ENCODE measurements at regions not wholly inside any gene's neighbourhood (a gene's known extent, or its start where the extent isn't known, plus 50 kb on each side); places are given as distances from the start of the nearest gene placed in this dataset.

GRCh38 chr21:16642353-16642752 lies 870.5 kb upstream of the CXADR start:
- no peak overlapping the region for H3K4me3 Mint-ChIP-seq
- DNase-seq, result no peak
- TF ChIP-seq, protein P1, sequence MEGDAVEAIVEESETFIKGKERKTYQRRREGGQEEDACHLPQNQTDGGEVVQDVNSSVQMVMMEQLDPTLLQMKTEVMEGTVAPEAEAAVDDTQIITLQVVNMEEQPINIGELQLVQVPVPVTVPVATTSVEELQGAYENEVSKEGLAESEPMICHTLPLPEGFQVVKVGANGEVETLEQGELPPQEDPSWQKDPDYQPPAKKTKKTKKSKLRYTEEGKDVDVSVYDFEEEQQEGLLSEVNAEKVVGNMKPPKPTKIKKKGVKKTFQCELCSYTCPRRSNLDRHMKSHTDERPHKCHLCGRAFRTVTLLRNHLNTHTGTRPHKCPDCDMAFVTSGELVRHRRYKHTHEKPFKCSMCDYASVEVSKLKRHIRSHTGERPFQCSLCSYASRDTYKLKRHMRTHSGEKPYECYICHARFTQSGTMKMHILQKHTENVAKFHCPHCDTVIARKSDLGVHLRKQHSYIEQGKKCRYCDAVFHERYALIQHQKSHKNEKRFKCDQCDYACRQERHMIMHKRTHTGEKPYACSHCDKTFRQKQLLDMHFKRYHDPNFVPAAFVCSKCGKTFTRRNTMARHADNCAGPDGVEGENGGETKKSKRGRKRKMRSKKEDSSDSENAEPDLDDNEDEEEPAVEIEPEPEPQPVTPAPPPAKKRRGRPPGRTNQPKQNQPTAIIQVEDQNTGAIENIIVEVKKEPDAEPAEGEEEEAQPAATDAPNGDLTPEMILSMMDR (IDR thresholded peaks at IDR 0.05), result no peak
- no peak overlapping the region for H3K27ac Mint-ChIP-seq
- no peaks in the 10 kb centered on the region for H3K36me3 Mint-ChIP-seq (ENCODE audit: low read depth)
- no peaks in the 10 kb centered on the region for H3K4me1 Mint-ChIP-seq (ENCODE audit: low read depth)
- no peaks in the 10 kb centered on the region for H3K9me3 Mint-ChIP-seq
- H3K27me3 Mint-ChIP-seq (ENCODE audit: insufficient read depth), result no peaks in the 10 kb centered on the region; the same call in 1 of the 2 replicates

DNA sequence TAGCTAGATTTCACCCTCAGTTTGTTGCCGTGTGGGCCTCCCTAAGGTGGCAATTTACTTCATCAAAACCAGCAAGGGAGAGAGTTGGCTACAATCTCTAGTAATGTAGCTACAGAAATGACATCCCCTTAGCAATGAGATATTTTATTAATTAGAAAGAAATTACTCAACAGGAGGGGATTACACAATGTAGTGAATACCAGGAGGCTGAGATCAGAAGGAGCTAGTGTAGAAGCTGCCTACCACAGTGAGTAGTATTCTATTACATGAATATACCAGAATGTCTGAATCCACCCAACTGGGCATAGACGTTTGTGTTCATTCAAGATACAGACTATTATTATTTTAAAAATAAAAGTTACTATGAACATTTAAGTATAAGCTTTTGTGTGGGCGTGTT lies 868.2 kb upstream of the CXADR start:
- peaks cover 2% of the 10 kb centered on the region for H3K27me3 Mint-ChIP-seq (ENCODE audit: insufficient read depth)
- no peaks in the 10 kb centered on the region for H3K36me3 Mint-ChIP-seq (ENCODE audit: low read depth)
- no peak overlapping the region for H3K27ac Mint-ChIP-seq
- TF ChIP-seq, protein P1 (IDR thresholded peaks at IDR 0.05), result no peak
- no peaks in the 10 kb centered on the region for H3K9me3 Mint-ChIP-seq
- peak; percentile 2 for DNase-seq
- peaks cover 8% of the 10 kb centered on the region for H3K4me1 Mint-ChIP-seq (ENCODE audit: low read depth)
- H3K4me3 Mint-ChIP-seq, result no peak overlapping the region

DNA sequence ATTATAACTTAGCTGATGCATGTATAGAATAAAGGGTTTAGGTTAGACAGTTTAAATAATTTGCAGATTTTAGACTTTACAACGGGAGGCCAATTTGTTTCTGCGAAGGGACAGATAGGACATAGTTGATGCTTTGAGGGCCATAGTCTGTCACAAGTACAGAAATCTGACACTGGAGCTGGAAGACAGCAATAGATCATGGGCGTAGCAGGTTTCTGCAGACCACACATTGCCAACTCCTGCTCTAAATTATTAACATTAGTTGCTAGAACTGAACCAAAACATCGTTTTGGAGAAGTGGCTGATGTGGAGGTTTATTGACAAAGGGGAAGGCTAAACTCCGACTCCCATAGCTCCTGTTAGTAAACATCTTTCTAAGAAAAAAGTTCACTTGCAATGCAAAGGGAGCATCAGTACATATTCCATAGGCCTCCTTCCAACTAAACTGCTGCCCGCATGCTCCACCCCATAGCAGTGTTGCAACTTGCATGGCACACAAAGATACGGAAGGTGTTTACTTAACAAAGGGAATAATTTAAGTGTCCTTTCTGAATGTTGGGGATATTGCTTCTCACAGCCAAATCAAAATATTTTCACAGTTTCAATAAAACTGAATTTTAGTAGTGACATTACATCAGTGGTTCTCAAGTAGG lies 862.0 kb upstream of the CXADR start:
- H3K9me3 Mint-ChIP-seq, result no peaks in the 10 kb centered on the region
- peaks cover 2% of the 10 kb centered on the region; the same call in 1 of the 2 replicates for H3K27me3 Mint-ChIP-seq (ENCODE audit: insufficient read depth)
- H3K4me1 Mint-ChIP-seq (ENCODE audit: low read depth), result peaks cover 8% of the 10 kb centered on the region
- H3K4me3 Mint-ChIP-seq, result no peak overlapping the region
- no peak for DNase-seq
- TF ChIP-seq, protein P1 (IDR thresholded peaks at IDR 0.05), result no peak
- H3K27ac Mint-ChIP-seq, result no peak overlapping the region
- H3K36me3 Mint-ChIP-seq (ENCODE audit: low read depth), result no peaks in the 10 kb centered on the region

GRCh38 chr21:16651956-16652355 lies 860.9 kb upstream of the CXADR start:
- TF ChIP-seq, protein P1 (IDR thresholded peaks at IDR 0.05), result no peak
- Mint-ChIP-seq H3K36me3 (ENCODE audit: low read depth) (no peaks in the 10 kb centered on the region), H3K27me3 (ENCODE audit: insufficient read depth) (peaks cover 2% of the 10 kb centered on the region; the same call in 1 of the 2 replicates), H3K27ac (no peak overlapping the region), H3K9me3 (no peaks in the 10 kb centered on the region), H3K4me3 (no peak overlapping the region), H3K4me1 (ENCODE audit: low read depth) (peaks cover 8% of the 10 kb centered on the region)
- no peak for DNase-seq

- Mint-ChIP-seq H3K4me1 (ENCODE audit: low read depth) (no peaks in the 10 kb centered on the region), H3K36me3 (ENCODE audit: low read depth) (no peaks in the 10 kb centered on the region), H3K27me3 (ENCODE audit: insufficient read depth) (no peaks in the 10 kb centered on the region), H3K4me3 (no peak overlapping the region), H3K9me3 (no peaks in the 10 kb centered on the region), H3K27ac (no peak overlapping the region)
- no peak for DNase-seq
- TF ChIP-seq, protein P1 (IDR thresholded peaks at IDR 0.05), result no peak
Observed at GRCh38 chr21:16663436-16663835, 849.4 kb upstream of the CXADR start.

Measured in HFFc6 (cell line).